Ishikawa (cell line): ENCODE measurements at regions not wholly inside any gene's neighbourhood (a gene's known extent, or its start where the extent isn't known, plus 50 kb on each side); places are given as distances from the start of the nearest gene placed in this dataset.

ENCODE experiments used
- CEBPB ChIP-seq: IDR thresholded peaks from 2 replicates; pipeline ENCODE4 v1.6.1; 2012
- CREB1 ChIP-seq: IDR thresholded peaks from 2 replicates; pipeline ENCODE4 v1.6.1; 2012; ENCODE audit warnings: low read depth
- EP300 ChIP-seq: IDR thresholded peaks from 2 replicates; pipeline ENCODE4 v1.6.1; 2012; ENCODE audit warnings: borderline replicate concordance
- MAX ChIP-seq: IDR thresholded peaks from 2 replicates; pipeline ENCODE4 v1.6.1; 2012
- RAD21 ChIP-seq: IDR thresholded peaks from 2 replicates; pipeline ENCODE4 v1.6.1; 2012; ENCODE audit warnings: low read depth
- REST ChIP-seq: IDR thresholded peaks from 2 replicates; pipeline ENCODE4 v1.6.1; 2012; ENCODE audit warnings: low read depth, mild to moderate bottlenecking
- TCF12 ChIP-seq: IDR thresholded peaks from 2 replicates; pipeline ENCODE4 v1.6.1; 2012; ENCODE audit warnings: low read depth
- YY1 ChIP-seq: IDR thresholded peaks from 2 replicates; pipeline ENCODE4 v1.6.1; 2012; ENCODE audit warnings: low read depth
- ZBTB7A ChIP-seq: IDR thresholded peaks from 2 replicates; pipeline ENCODE4 v1.6.1; 2012; ENCODE audit warnings: low read depth
- TF ChIP-seq, protein P1 (sequence below): IDR thresholded peaks from 2 replicates; pipeline ENCODE4 v1.6.1; 2012

- no peak for TF ChIP-seq EP300
- no peak for TF ChIP-seq RAD21
- TF ChIP-seq REST, result no peak
- TF ChIP-seq MAX, result no peak
- TF ChIP-seq CREB1, result no peak
- TF ChIP-seq, protein P1, sequence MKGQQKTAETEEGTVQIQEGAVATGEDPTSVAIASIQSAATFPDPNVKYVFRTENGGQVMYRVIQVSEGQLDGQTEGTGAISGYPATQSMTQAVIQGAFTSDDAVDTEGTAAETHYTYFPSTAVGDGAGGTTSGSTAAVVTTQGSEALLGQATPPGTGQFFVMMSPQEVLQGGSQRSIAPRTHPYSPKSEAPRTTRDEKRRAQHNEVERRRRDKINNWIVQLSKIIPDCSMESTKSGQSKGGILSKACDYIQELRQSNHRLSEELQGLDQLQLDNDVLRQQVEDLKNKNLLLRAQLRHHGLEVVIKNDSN, result no peak
- TF ChIP-seq YY1, result no peak
- no peak for TF ChIP-seq ZBTB7A
- no peak for TF ChIP-seq TCF12
- TF ChIP-seq CEBPB, result no peak
These were observed 75.6 kb downstream of the RFC3 start for GRCh38 chr13:33893559-33893958.
